Activated T-helper 2 cell treated with anti-CD3 and anti-CD28 coated beads, Interferon-gamma antibody, Interleukin-2, Interleukin-4, amounts not matched to agents 10 μg/mL and 5 μg/mL and 100 μg/mL, durations not matched to agents 14 hours and 24 hours and 36 hours (primary cell): ENCODE measurements at regions not wholly inside any gene's neighbourhood (a gene's known extent, or its start where the extent isn't known, plus 50 kb on each side); places are given as distances from the start of the nearest gene placed in this dataset.

ENCODE experiments used
- DNase-seq: peaks from one replicate; pipeline ENCODE4 v3.0.0; 2021; ENCODE audit warnings: low spot score
- H3K27ac Mint-ChIP-seq: one replicate; pipeline ENCODE4 v1.8.0; 2021; ENCODE audit warnings: mixed read lengths
- H3K27me3 Mint-ChIP-seq: one replicate; pipeline ENCODE4 v1.8.0; 2021; ENCODE audit warnings: low read depth, mixed read lengths
- H3K36me3 Mint-ChIP-seq: one replicate; pipeline ENCODE4 v1.8.0; 2021; ENCODE audit warnings: low read depth, mixed read lengths
- H3K4me1 Mint-ChIP-seq: one replicate; pipeline ENCODE4 v1.8.0; 2021; ENCODE audit warnings: low read depth, mixed read lengths
- H3K4me3 Mint-ChIP-seq: one replicate; pipeline ENCODE4 v1.8.0; 2021; ENCODE audit warnings: low read depth, mild to moderate bottlenecking, moderate library complexity, mixed read lengths
- H3K9me3 Mint-ChIP-seq: one replicate; pipeline ENCODE4 v1.8.0; 2021; ENCODE audit warnings: mixed read lengths
- intact Hi-C: fragments of 100-400 bp; cut with micrococcal nuclease; formaldehyde crosslinking; loops from one replicate; pipeline ENCODE4 v1.15.1; 2023

DNA sequence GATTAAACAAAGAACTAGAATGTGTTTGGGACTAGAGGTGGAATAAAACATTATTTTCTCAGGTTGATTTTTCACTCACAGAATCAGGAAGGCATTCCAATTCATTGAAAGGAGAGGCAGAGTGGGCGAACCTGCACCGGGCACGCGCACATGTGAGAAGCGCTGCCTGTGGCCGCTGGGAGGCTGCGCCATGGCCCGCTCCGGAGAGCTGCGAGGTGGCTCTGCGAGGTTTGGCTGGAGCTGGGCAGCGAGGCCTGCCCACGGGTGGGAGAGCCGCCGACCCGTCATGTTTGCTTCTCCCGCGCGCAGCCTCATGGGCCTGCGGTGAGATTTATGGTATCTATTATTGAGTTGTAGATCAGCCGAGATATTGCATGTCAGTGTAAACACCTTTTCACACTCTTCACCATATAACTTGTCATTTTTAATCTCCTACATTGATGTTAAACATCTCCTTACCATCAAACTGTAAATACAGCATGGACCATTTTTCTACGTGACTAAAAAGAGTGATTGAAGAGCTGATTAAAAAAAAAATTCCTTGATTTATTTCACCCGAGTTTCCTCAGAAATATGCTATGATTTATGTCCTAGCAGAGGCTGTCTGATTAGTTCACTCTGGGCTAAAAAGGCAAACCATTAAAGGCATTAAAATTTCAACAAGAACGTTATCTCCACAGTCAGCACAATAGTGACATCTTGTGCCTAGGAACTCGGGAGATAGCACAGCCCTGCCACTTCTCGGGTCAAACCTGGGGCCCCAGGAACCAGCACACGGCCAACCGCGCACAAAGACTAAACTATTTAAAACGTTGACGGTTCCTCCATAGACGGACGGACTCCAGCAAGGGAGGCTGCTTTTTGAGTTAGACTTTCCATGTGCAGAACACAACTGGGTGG lies 96.6 kb upstream of the RNF32 start:
- Mint-ChIP-seq H3K4me3 (no peak overlapping the region), H3K9me3 (peaks cover 5% of the 10 kb centered on the region), H3K27me3 (peaks cover 15% of the 10 kb centered on the region), H3K36me3 (no peaks in the 10 kb centered on the region), H3K4me1 (no peaks in the 10 kb centered on the region), H3K27ac (no peak overlapping the region)
- no peak for DNase-seq
- intact Hi-C loops = no loop called here

GRCh38 chr7:156540619-156541165 lies 99.9 kb upstream of the RNF32 start:
- intact Hi-C loops = no loop called here

GRCh38 chr7:156539999-156540398 lies 100.6 kb upstream of the RNF32 start:
- Mint-ChIP-seq H3K27ac (no peak overlapping the region), H3K4me1 (no peaks in the 10 kb centered on the region), H3K9me3 (no peaks in the 10 kb centered on the region), H3K4me3 (no peak overlapping the region), H3K27me3 (peaks cover 16% of the 10 kb centered on the region), H3K36me3 (no peaks in the 10 kb centered on the region)
- DNase-seq = no peak
- intact Hi-C loops = no loop called here

More at GRCh38 chr7:156540619-156541165, 99.9 kb upstream of the RNF32 start:
- H3K4me3 Mint-ChIP-seq = no peak overlapping the region
- no peaks in the 10 kb centered on the region for H3K4me1 Mint-ChIP-seq
- no peaks in the 10 kb centered on the region for H3K36me3 Mint-ChIP-seq
- no peaks in the 10 kb centered on the region for H3K9me3 Mint-ChIP-seq
- peaks cover 16% of the 10 kb centered on the region for H3K27me3 Mint-ChIP-seq
- DNase-seq = no peak
- no peak overlapping the region for H3K27ac Mint-ChIP-seq

GRCh38 chr7:156537006-156537405 lies 103.6 kb upstream of the RNF32 start:
- DNase-seq = no peak
- no peak overlapping the region for H3K27ac Mint-ChIP-seq
- H3K9me3 Mint-ChIP-seq = no peaks in the 10 kb centered on the region
- no peak overlapping the region for H3K4me3 Mint-ChIP-seq
- peaks cover 15% of the 10 kb centered on the region for H3K27me3 Mint-ChIP-seq
- H3K36me3 Mint-ChIP-seq = no peaks in the 10 kb centered on the region
- intact Hi-C loops = no loop called here
- no peaks in the 10 kb centered on the region for H3K4me1 Mint-ChIP-seq

GRCh38 chr7:156534925-156535324 lies 105.6 kb upstream of the RNF32 start:
- Mint-ChIP-seq H3K9me3 (no peaks in the 10 kb centered on the region), H3K36me3 (no peaks in the 10 kb centered on the region), H3K4me3 (no peak overlapping the region), H3K27me3 (peaks cover 13% of the 10 kb centered on the region), H3K4me1 (no peaks in the 10 kb centered on the region), H3K27ac (no peak overlapping the region)
- DNase-seq = no peak
- intact Hi-C loops = no loop called here

GRCh38 chr7:156533964-156534363 lies 106.6 kb upstream of the RNF32 start:
- Mint-ChIP-seq H3K36me3 (no peaks in the 10 kb centered on the region), H3K4me1 (no peaks in the 10 kb centered on the region), H3K9me3 (no peaks in the 10 kb centered on the region), H3K27ac (no peak overlapping the region), H3K27me3 (peaks cover 11% of the 10 kb centered on the region), H3K4me3 (no peak overlapping the region)
- intact Hi-C loops = no loop called here
- no peak for DNase-seq

GRCh38 chr7:156533420-156533819 lies 107.2 kb upstream of the RNF32 start:
- intact Hi-C loops = no loop called here
- H3K27me3 Mint-ChIP-seq = peaks cover 10% of the 10 kb centered on the region
- no peaks in the 10 kb centered on the region for H3K36me3 Mint-ChIP-seq

GRCh38 chr7:156532016-156532602 lies 108.5 kb upstream of the RNF32 start:
- no peaks in the 10 kb centered on the region for H3K9me3 Mint-ChIP-seq
- intact Hi-C loops = no loop called here
- H3K27me3 Mint-ChIP-seq = peaks cover 12% of the 10 kb centered on the region
- H3K36me3 Mint-ChIP-seq = no peaks in the 10 kb centered on the region
- no peak for DNase-seq
- no peak overlapping the region for H3K4me3 Mint-ChIP-seq
- no peak overlapping the region for H3K27ac Mint-ChIP-seq
- no peaks in the 10 kb centered on the region for H3K4me1 Mint-ChIP-seq

More at GRCh38 chr7:156533420-156533819, 107.2 kb upstream of the RNF32 start:
- H3K9me3 Mint-ChIP-seq = no peaks in the 10 kb centered on the region
- no peak overlapping the region for H3K27ac Mint-ChIP-seq
- no peak overlapping the region for H3K4me3 Mint-ChIP-seq
- no peak for DNase-seq
- H3K4me1 Mint-ChIP-seq = no peaks in the 10 kb centered on the region

- Mint-ChIP-seq H3K4me1 (no peaks in the 10 kb centered on the region), H3K36me3 (no peaks in the 10 kb centered on the region), H3K27ac (no peak overlapping the region), H3K27me3 (peaks cover 21% of the 10 kb centered on the region), H3K9me3 (no peaks in the 10 kb centered on the region), H3K4me3 (no peak overlapping the region)
- DNase-seq = no peak
- intact Hi-C loops = no loop called here
These were observed 110.6 kb upstream of the RNF32 start for GRCh38 chr7:156529956-156530355.

DNA sequence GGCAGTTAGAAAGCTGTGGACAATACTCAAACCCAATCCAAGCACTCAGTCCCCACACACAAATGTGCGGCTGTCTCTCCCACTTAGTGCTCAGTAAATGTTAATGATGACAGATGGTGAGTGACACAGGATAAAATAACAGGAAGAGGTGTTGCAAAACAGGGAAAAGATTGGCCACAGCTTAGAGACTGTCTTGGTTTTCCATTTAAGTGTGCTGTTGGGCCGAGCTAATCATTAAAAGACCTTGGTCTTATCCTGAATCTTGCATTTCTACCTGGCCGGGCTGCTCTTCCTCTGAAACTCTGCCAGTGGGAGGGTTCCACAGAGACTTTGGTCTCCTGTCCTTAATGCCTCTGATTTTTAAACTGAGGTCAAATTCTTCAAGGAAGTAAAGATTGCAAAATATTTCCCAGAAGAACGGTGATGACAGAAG lies 113.1 kb upstream of the RNF32 start:
- intact Hi-C loops = no loop called here
- Mint-ChIP-seq H3K36me3 (no peaks in the 10 kb centered on the region), H3K4me3 (no peak overlapping the region), H3K4me1 (no peaks in the 10 kb centered on the region), H3K27ac (no peak overlapping the region), H3K27me3 (peaks cover 23% of the 10 kb centered on the region), H3K9me3 (no peaks in the 10 kb centered on the region)
- DNase-seq = no peak

- Mint-ChIP-seq H3K36me3 (no peaks in the 10 kb centered on the region), H3K27ac (no peak overlapping the region), H3K4me1 (no peaks in the 10 kb centered on the region), H3K27me3 (peaks cover 27% of the 10 kb centered on the region), H3K4me3 (no peak overlapping the region), H3K9me3 (no peaks in the 10 kb centered on the region)
- intact Hi-C loops = no loop called here
- no peak for DNase-seq
These were observed 115.6 kb upstream of the RNF32 start for GRCh38 chr7:156524818-156525597.

GRCh38 chr7:156523447-156524048 lies 117.0 kb upstream of the RNF32 start:
- H3K9me3 Mint-ChIP-seq = no peaks in the 10 kb centered on the region
- DNase-seq = no peak
- intact Hi-C loops = no loop called here
- H3K36me3 Mint-ChIP-seq = no peaks in the 10 kb centered on the region
- no peak overlapping the region for H3K27ac Mint-ChIP-seq
- H3K4me1 Mint-ChIP-seq = no peaks in the 10 kb centered on the region
- H3K4me3 Mint-ChIP-seq = no peak overlapping the region
- peaks cover 25% of the 10 kb centered on the region for H3K27me3 Mint-ChIP-seq
